ENCODE measurements at regions not wholly inside any gene's neighbourhood (a gene's known extent, or its start where the extent isn't known, plus 50 kb on each side); places are given as distances from the start of the nearest gene placed in this dataset.

DNA sequence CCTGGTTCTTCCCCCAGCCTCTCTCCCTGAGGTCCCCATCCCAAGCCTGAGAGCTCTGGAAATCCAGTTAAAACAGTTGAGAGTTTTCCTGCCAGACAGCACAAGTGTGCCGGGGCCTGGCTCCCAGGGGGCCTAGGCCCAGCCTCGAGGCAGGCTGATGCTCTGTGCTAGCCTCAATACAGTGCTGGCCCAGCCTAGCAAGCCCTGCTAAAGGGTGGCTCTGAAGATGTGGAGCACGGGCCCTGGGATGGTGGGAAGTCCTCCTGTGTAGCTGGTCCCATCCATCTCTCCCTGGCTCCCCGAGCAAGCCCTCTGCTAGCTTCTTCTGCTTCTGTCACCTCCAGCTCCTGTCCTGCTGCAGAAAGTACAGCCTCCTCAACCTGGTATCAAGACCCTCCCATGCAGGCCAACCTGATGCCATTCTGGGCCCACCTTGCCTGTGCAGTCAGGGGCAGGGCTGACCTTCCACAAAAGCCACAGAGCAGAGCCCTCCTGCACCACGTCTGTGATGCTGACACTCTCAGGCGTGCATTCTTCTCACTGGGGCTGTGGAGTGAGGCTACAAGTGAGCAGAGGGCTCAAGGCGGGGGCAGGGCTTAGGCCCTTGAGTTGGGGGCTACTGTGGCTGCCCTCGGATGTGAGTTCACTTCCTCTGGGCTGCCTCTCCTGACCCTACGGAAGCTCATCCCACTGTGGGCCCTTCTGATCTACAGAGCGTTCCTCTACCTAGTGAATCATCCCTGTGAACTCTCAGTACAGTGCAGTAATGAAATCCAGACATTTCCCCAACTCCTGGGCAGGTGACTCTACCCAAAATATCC is 60.1 kb upstream of the LAPTM4A start:
- no peak for DNase-seq (ENCODE audit: low read depth in 1 of 2, low spot score in 1 of 2)

- DNase-seq (ENCODE audit: low read depth in 1 of 2, low spot score in 1 of 2), result no peak
Measured at GRCh38 chr2:20110876-20111275, 59.4 kb upstream of the LAPTM4A start.

DNA sequence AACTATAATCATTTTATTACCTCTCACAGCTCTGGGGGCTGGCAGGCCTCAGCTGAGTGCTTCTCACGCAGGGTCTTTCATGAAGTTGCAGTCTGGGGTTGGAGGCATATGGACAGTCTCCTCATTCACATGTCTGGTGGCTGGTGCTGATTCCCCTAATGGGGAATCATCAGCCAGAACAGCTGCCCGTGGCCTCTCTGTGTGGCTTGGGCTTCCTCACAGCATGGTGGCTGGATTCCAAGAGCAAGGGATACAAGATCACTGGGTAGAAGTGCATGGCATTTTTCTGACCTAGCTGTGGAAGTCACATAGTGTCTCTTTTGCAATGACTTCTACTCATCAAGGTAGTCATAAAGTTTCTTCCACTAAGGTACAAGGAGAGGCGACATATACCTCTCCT is 59.0 kb upstream of the LAPTM4A start:
- no peak for DNase-seq (ENCODE audit: low read depth in 1 of 2, low spot score in 1 of 2)

GRCh38 chr2:20108655-20109396 is 57.4 kb upstream of the LAPTM4A start:
- DNase-seq (ENCODE audit: low read depth in 1 of 2, low spot score in 1 of 2), result no peak

GRCh38 chr2:20107776-20108175 is 56.3 kb upstream of the LAPTM4A start:
- no peak for DNase-seq (ENCODE audit: low read depth in 1 of 2, low spot score in 1 of 2)

- no peak for DNase-seq (ENCODE audit: low read depth in 1 of 2, low spot score in 1 of 2)
Measured at GRCh38 chr2:20107352-20107751, 55.9 kb upstream of the LAPTM4A start.

- DNase-seq (ENCODE audit: low read depth in 1 of 2, low spot score in 1 of 2), result peak in 1 of 2 donors; percentile 8
Measured at GRCh38 chr2:20106746-20107145, 55.3 kb upstream of the LAPTM4A start.

GRCh38 chr2:20104900-20105545 is 53.6 kb upstream of the LAPTM4A start:
- DNase-seq (ENCODE audit: low read depth in 1 of 2, low spot score in 1 of 2), result no peak

GRCh38 chr2:20103530-20103929 is 52.1 kb upstream of the LAPTM4A start:
- no peak for DNase-seq (ENCODE audit: low read depth in 1 of 2, low spot score in 1 of 2)
